GM12892 (cell line): ENCODE measurements at regions not wholly inside any gene's neighbourhood (a gene's known extent, or its start where the extent isn't known, plus 50 kb on each side); places are given as distances from the start of the nearest gene placed in this dataset.

Experiments used
- POLR2A ChIP-seq: IDR thresholded peaks from 2 replicates; pipeline ENCODE4 v1.6.1; 2011; ENCODE audit warnings: low read depth, low read length, control low read depth
- POLR2AphosphoS5 ChIP-seq: IDR thresholded peaks from 2 replicates; pipeline ENCODE4 v1.6.1; 2011; ENCODE audit warnings: low read depth, low read length, control low read depth
- TAF1 ChIP-seq: IDR thresholded peaks from 2 replicates; pipeline ENCODE4 v1.6.1; 2011; ENCODE audit warnings: low read depth, mild to moderate bottlenecking, control low read depth, low read length, borderline replicate concordance

DNA sequence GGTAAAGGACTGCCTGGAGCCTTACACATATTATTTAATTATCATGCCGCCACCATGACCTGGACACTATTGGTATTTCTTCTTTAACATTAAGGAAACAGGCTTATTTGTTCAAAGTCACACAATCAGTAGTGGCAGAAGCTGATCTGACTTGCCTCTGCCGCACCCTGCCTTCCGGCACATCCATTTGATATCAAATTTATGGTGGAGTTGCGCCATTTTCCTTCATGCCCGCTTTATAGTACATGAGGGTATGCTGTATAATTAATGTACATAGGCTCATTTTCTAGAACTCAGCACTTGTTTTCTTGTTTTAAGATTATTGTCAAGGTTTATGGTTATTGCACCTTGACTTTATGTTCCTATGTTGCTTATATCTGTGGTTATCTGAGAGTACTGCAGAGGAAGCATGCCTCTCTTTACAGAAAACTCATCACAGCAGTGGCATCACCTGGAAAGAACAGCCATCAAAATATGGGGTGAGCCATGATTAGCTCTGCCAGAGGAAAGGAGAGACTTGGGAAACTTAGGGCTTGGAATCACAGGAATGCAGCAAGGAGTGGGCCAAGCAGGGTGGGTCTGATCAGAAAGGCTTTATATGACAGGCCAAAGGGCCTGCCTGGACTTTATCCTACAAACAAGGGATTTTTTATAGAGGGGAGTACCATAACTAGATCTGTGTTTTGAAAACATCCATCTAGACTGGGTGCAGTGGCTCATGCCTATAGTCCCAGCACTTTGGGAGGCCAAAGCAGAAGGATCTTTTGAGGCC, 72.2 kb upstream of the GJB5 start:
- TF ChIP-seq POLR2A (no peak), TAF1 (no peak), POLR2AphosphoS5 (no peak)
